Activated CD8-positive, alpha-beta T cell treated with anti-CD3 and anti-CD28 coated beads, Interleukin-2, amount 10 ng/mL, durations not matched to agents 7 days and 5 days (primary cell): ENCODE measurements at regions not wholly inside any gene's neighbourhood (a gene's known extent, or its start where the extent isn't known, plus 50 kb on each side); places are given as distances from the start of the nearest gene placed in this dataset.

Experiments used
- ATAC-seq: fragments of 150-1000 bp; cut with Tn5 transposase; one replicate; pipeline ENCODE4 v1.10.0; 2021; ENCODE audit warnings: moderate library complexity
- CTCF ChIA-PET: fragments of 350-600 bp; sonication (Branson Sonifier 250); formaldehyde crosslinking; loops from one replicate; lab custom pipeline; 2021; ENCODE audit warnings: antibody characterized with exemption; lab: Charles Lee
- POLR2A ChIA-PET: fragments of 350-600 bp; sonication (Branson Sonifier 250); formaldehyde crosslinking; loops from one replicate; lab custom pipeline; 2021; ENCODE audit warnings: antibody characterized with exemption; lab: Charles Lee
- DNase-seq: peaks from one replicate; pipeline ENCODE4 v3.0.0-alpha.2; 2020
- H3K27ac Mint-ChIP-seq: one replicate; pipeline ENCODE4 v1.8.0; 2021; ENCODE audit warnings: mild to moderate bottlenecking, mixed read lengths
- H3K27me3 Mint-ChIP-seq: one replicate; pipeline ENCODE4 v1.8.0; 2021; ENCODE audit warnings: low read depth, mixed read lengths
- H3K36me3 Mint-ChIP-seq: one replicate; pipeline ENCODE4 v1.8.0; 2021; ENCODE audit warnings: low read depth, mixed read lengths
- H3K4me1 Mint-ChIP-seq: one replicate; pipeline ENCODE4 v1.8.0; 2021; ENCODE audit warnings: low read depth, mixed read lengths
- H3K4me3 Mint-ChIP-seq: one replicate; pipeline ENCODE4 v1.8.0; 2021; ENCODE audit warnings: mild to moderate bottlenecking, mixed read lengths
- H3K9me3 Mint-ChIP-seq: one replicate; pipeline ENCODE4 v1.8.0; 2022; ENCODE audit warnings: mixed read lengths; ENCODE audit not compliant: insufficient read depth

DNA sequence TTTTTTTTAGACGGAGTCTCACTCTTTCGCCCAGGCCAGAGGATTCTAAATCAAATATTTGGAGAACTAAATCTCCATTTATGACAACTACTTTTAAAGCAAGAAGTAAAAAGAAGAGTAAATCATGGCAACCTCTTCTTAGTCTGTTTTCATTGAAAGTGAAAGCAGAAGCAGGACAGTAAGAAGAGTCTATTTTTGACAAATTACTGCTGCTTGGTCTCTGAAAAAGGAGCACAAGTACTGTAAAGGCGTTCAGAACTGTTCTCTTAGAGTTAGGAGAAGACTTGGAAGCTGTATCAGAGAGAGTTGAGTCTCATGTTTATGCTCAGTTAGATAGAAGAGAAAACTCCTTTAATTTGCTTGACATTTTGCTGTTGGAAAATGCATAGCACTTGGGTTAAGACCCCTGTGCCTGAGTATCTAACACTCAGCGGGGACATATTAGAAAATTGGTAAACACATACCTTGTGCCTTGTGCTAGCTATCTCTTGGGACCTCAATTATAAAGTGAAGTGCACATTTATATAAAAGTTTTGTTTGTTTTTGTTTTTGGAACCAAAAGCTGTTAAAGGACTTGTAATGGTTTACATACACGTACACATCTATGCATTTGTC is 433.0 kb downstream of the ANKRD7 start:
- Mint-ChIP-seq H3K4me3 (no peak overlapping the region), H3K27me3 (no peaks in the 10 kb centered on the region), H3K4me1 (no peaks in the 10 kb centered on the region), H3K27ac (no peak overlapping the region), H3K36me3 (no peaks in the 10 kb centered on the region), H3K9me3 (no peaks in the 10 kb centered on the region)
- no peak for DNase-seq
- CTCF ChIA-PET = no interaction called here
- POLR2A ChIA-PET = no interaction called here
- no peak for ATAC-seq

- DNase-seq (no peak), ATAC-seq (no peak)
- H3K27me3 Mint-ChIP-seq = no peaks in the 10 kb centered on the region
- POLR2A ChIA-PET = no interaction called here
- H3K4me3 Mint-ChIP-seq = no peak overlapping the region
- no peaks in the 10 kb centered on the region for H3K4me1 Mint-ChIP-seq
- no peaks in the 10 kb centered on the region for H3K9me3 Mint-ChIP-seq
- H3K36me3 Mint-ChIP-seq = no peaks in the 10 kb centered on the region
- H3K27ac Mint-ChIP-seq = no peak overlapping the region
- CTCF ChIA-PET = no interaction called here
Measured at GRCh38 chr7:118662266-118662665, 437.8 kb downstream of the ANKRD7 start.

DNA sequence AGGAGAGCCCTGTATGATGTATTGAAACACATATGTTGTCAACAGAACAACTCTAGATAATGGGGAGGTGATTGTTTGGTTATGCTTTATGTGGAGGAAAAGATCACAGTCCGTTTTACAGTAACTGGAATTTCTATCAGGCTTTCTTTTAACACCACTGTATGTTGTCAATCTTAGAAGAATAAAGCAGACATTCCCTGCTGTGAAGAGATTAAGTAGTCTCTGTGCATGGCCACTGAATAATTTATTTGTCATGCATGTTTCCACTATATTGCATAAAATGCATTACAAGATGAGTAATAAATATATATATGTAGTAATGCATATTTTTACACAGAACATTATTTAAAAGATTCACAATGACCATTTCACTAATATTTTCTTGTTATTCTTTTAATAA is 440.0 kb downstream of the ANKRD7 start:
- Mint-ChIP-seq H3K4me1 (no peaks in the 10 kb centered on the region), H3K36me3 (no peaks in the 10 kb centered on the region), H3K4me3 (no peak overlapping the region), H3K9me3 (no peaks in the 10 kb centered on the region), H3K27ac (no peak overlapping the region), H3K27me3 (no peaks in the 10 kb centered on the region)
- ChIA-PET POLR2A (no interaction called here), CTCF (no interaction called here)
- ATAC-seq (no peak), DNase-seq (no peak)

DNA sequence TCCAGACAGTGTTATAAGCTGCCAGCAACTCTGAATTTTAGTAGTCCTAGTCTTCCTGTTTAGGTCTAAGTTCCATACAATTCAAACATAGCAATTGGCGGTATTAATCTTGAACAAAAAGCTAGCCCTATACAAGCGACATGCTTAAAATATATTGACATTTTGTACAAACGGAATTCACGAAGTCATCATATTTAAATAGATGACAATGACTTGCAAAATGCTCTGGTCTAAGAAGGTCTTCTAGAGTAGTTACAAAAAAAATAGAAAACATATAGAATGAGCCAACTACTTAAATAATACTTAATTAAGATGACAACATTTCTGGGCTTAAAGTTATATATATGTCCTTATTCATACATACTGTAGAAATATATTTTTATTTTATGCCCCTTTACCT is 446.6 kb downstream of the ANKRD7 start:
- H3K4me1 Mint-ChIP-seq = no peaks in the 10 kb centered on the region
- H3K36me3 Mint-ChIP-seq = no peaks in the 10 kb centered on the region
- H3K27ac Mint-ChIP-seq = no peak overlapping the region
- ATAC-seq = no peak
- POLR2A ChIA-PET = no interaction called here
- CTCF ChIA-PET = no interaction called here
- no peaks in the 10 kb centered on the region for H3K9me3 Mint-ChIP-seq
- H3K4me3 Mint-ChIP-seq = no peak overlapping the region
- H3K27me3 Mint-ChIP-seq = no peaks in the 10 kb centered on the region
- DNase-seq = no peak

DNA sequence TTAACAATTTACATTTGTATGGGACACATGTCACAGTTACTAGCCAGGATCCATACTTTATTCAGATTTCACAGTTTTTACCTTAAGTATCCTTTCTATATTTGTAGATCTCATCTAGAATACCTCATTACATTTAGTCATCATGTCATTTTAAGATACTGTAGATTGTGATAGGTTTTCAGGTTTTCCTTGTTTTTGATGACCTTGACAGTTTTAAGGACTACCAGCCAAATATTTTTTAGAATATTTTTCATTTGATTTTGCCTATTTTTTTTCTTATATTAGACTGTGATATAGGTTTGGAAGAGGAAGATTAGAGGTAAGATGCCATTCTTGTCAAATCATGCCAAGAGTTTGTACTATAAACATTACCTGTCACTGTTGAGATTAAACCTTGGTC is 460.3 kb downstream of the ANKRD7 start:
- ATAC-seq (no peak), DNase-seq (no peak)
- Mint-ChIP-seq H3K9me3 (peaks cover 8% of the 10 kb centered on the region), H3K4me1 (no peaks in the 10 kb centered on the region), H3K27me3 (no peaks in the 10 kb centered on the region), H3K27ac (no peak overlapping the region), H3K36me3 (no peaks in the 10 kb centered on the region), H3K4me3 (no peak overlapping the region)
- ChIA-PET POLR2A (no interaction called here), CTCF (no interaction called here)

DNA sequence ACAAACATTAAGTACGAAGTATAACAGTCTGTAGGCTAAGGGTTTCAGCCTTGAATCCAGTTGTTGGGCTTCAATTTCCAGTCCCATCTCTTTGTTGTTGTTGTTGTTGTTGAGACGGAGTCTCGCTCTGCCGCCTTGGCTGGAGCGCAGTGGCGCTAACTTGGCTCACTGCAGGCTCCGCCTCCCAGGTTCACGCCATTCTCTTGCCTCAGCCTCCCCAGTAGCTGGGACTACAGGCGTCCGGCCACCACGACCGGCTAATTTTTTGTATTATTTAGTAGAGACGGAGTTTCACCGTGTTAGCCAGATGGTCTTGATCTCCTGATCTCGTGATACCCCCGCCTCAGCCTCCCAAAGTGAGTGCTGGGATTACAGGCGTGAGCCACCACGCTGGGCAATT is 464.9 kb downstream of the ANKRD7 start:
- POLR2A ChIA-PET = no interaction called here
- no peak for ATAC-seq

GRCh38 chr7:118696879-118697278 is 472.4 kb downstream of the ANKRD7 start:
- ChIA-PET POLR2A (no interaction called here), CTCF (no interaction called here)
- H3K36me3 Mint-ChIP-seq = no peaks in the 10 kb centered on the region
- ATAC-seq (no peak), DNase-seq (no peak)
- no peaks in the 10 kb centered on the region for H3K9me3 Mint-ChIP-seq
- H3K4me1 Mint-ChIP-seq = no peaks in the 10 kb centered on the region
- no peaks in the 10 kb centered on the region for H3K27me3 Mint-ChIP-seq
- no peak overlapping the region for H3K27ac Mint-ChIP-seq
- H3K4me3 Mint-ChIP-seq = no peak overlapping the region

More for the DNA sequence above, 464.9 kb downstream of the ANKRD7 start:
- Mint-ChIP-seq H3K27me3 (no peaks in the 10 kb centered on the region), H3K27ac (no peak overlapping the region), H3K9me3 (no peaks in the 10 kb centered on the region), H3K4me1 (no peaks in the 10 kb centered on the region), H3K4me3 (no peak overlapping the region), H3K36me3 (no peaks in the 10 kb centered on the region)
- CTCF ChIA-PET = no interaction called here
- no peak for DNase-seq

DNA sequence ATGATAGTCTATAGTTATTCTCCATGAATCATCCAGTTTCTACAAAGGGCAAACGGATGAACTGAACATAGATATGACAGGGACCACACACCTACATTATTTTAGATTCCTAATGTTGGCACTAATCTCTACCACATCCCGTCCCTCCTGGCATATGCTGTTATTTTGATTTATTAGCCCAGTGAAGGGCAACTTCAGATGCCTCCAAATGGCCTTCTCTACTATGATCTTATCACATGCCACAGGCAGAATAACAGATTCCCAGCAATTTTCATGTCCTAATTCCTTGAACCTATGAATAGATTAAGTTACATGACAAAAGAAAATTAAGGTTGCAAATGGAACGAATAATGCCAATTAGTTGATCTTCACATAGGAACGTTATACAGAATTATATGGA is 474.7 kb downstream of the ANKRD7 start:
- H3K27ac Mint-ChIP-seq = no peak overlapping the region
- no peaks in the 10 kb centered on the region for H3K36me3 Mint-ChIP-seq
- ATAC-seq (no peak), DNase-seq (no peak)
- POLR2A ChIA-PET = no interaction called here
- H3K27me3 Mint-ChIP-seq = no peaks in the 10 kb centered on the region
- CTCF ChIA-PET = no interaction called here
- H3K4me1 Mint-ChIP-seq = no peaks in the 10 kb centered on the region
- H3K9me3 Mint-ChIP-seq = no peaks in the 10 kb centered on the region
- H3K4me3 Mint-ChIP-seq = no peak overlapping the region

DNA sequence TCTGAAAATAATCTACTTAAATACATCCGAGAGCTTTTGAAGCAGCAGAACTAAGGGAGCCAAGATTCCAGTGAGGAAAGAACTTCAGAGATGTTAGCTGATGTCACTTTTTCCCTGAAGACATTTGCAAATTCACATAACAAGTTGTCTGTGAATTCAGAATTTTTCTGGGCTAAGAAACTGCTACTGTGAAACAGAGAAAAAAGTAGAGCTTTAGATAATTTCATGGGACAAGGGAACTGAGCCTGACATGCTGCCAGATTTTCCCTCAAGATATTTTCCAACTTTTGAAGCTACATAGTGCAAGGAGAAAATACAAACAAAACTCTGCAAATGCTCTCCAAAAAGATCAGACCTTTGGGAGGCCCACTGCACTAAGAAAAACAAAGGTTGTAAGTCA is 484.2 kb downstream of the ANKRD7 start:
- Mint-ChIP-seq H3K4me3 (no peak overlapping the region), H3K36me3 (no peaks in the 10 kb centered on the region), H3K27ac (no peak overlapping the region), H3K27me3 (no peaks in the 10 kb centered on the region), H3K4me1 (no peaks in the 10 kb centered on the region), H3K9me3 (peaks cover 3% of the 10 kb centered on the region)
- POLR2A ChIA-PET = no interaction called here
- CTCF ChIA-PET = no interaction called here
- DNase-seq (no peak), ATAC-seq (no peak)

GRCh38 chr7:118711688-118712087 is 487.2 kb downstream of the ANKRD7 start:
- no peaks in the 10 kb centered on the region for H3K4me1 Mint-ChIP-seq
- no peak overlapping the region for H3K4me3 Mint-ChIP-seq
- ATAC-seq (no peak), DNase-seq (no peak)
- H3K27ac Mint-ChIP-seq = no peak overlapping the region
- H3K36me3 Mint-ChIP-seq = no peaks in the 10 kb centered on the region
- POLR2A ChIA-PET = no interaction called here
- peaks cover 3% of the 10 kb centered on the region for H3K9me3 Mint-ChIP-seq
- H3K27me3 Mint-ChIP-seq = no peaks in the 10 kb centered on the region
- CTCF ChIA-PET = no interaction called here

DNA sequence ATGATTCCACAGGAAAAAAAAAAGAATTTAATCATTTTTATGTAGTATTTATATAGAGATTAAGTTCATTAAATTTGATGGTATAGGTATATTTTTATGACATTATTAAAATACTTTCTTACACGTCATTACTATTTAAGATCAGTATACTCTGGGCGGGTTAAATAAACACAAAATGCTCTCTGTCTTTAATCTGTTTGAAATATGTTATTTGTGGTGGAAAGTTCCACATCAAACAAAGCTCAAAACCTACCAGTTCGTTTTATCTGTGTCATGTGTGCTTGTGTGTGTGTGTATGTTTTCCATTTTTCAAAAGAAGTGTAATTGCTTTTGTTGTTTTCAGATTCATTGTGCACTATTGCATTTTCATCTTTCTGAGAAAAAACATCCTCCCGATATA is 488.5 kb downstream of the ANKRD7 start:
- Mint-ChIP-seq H3K27me3 (no peaks in the 10 kb centered on the region), H3K36me3 (no peaks in the 10 kb centered on the region), H3K4me1 (no peaks in the 10 kb centered on the region), H3K27ac (no peak overlapping the region), H3K9me3 (no peaks in the 10 kb centered on the region), H3K4me3 (no peak overlapping the region)
- ATAC-seq (no peak), DNase-seq (no peak)
- POLR2A ChIA-PET = no interaction called here
- CTCF ChIA-PET = no interaction called here

DNA sequence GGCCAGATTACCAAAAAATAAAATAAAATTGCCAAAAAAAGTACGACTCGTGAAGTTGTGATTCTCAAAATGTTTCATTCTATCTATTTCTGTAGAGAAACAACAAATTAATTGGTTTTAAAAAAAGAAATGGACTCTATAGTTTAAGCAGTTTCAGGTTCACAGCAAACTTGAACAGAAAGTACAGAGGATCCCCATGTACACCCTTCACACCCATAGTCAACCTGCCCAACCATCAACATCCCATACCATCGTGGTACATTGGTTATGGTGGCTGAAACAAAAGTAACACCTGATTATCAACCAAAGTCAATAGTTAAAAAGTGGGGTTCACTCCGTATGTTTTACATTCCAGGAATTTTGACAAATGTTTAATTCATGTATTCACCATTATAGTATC is 496.1 kb downstream of the ANKRD7 start:
- DNase-seq = no peak
- POLR2A ChIA-PET = no interaction called here
- H3K4me1 Mint-ChIP-seq = no peaks in the 10 kb centered on the region
- no peak overlapping the region for H3K4me3 Mint-ChIP-seq
- no peaks in the 10 kb centered on the region for H3K36me3 Mint-ChIP-seq
- no peaks in the 10 kb centered on the region for H3K9me3 Mint-ChIP-seq
- H3K27ac Mint-ChIP-seq = no peak overlapping the region
- H3K27me3 Mint-ChIP-seq = no peaks in the 10 kb centered on the region
- ATAC-seq = no peak
- CTCF ChIA-PET = no interaction called here

DNA sequence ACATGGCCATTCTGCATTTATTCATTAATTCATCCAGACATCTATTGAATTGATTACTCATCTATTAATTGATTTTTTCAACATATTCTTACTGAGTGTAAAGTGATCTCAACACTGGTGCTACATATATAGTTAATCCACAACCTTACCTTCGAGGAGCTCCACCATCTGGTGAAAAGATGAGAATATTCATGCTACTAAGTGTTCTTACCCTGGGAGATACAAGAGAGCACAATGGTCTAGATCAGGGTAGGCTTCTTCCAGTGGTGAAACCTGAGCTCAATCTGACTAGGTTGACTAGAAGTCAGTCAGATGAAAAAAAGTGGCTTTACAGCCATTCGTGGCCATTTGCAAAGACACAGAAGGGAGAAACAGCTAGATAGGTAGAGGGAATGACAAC is 507.4 kb downstream of the ANKRD7 start:
- Mint-ChIP-seq H3K4me3 (no peak overlapping the region), H3K27ac (no peak overlapping the region), H3K36me3 (no peaks in the 10 kb centered on the region), H3K27me3 (no peaks in the 10 kb centered on the region), H3K4me1 (no peaks in the 10 kb centered on the region), H3K9me3 (peaks cover 3% of the 10 kb centered on the region)
- POLR2A ChIA-PET = no interaction called here
- no peak for DNase-seq
- no peak for ATAC-seq
- CTCF ChIA-PET = no interaction called here
